Mesenchymal stem cell (in vitro differentiated cells and primary cell): ENCODE measurements at regions not wholly inside any gene's neighbourhood (a gene's known extent, or its start where the extent isn't known, plus 50 kb on each side); places are given as distances from the start of the nearest gene placed in this dataset.

Experiments used
- DNase-seq: peaks from one replicate; pipeline ENCODE4 v3.0.0-alpha.2; 2013
- H2AFZ ChIP-seq: one replicate; pipeline ENCODE4 v1.6.1; 2013; ENCODE audit warnings: low read depth, mild to moderate bottlenecking, control low read depth, inconsistent platforms, low read length, moderate library complexity
- H2AK5ac ChIP-seq: 2 replicates; pipeline ENCODE4 v1.6.1; 2013; ENCODE audit warnings: low read length, moderate library complexity, mild to moderate bottlenecking, inconsistent platforms; ENCODE audit not compliant: severe bottlenecking
- H2BK120ac ChIP-seq: one replicate; pipeline ENCODE4 v1.6.1; 2013; ENCODE audit warnings: low read depth, mild to moderate bottlenecking, inconsistent platforms, low read length, moderate library complexity
- H2BK12ac ChIP-seq, 2 experiments: one replicate each; pipeline ENCODE4 v1.6.1; 2013; ENCODE audit warnings: inconsistent platforms in 2 of 2, low read length in 2 of 2, mild to moderate bottlenecking in 2 of 2, moderate library complexity in 2 of 2, control low read depth in 1 of 2
- H2BK15ac ChIP-seq: one replicate; pipeline ENCODE4 v1.6.1; 2013; ENCODE audit warnings: mild to moderate bottlenecking, low read depth, inconsistent platforms; ENCODE audit not compliant: poor library complexity, severe bottlenecking
- H2BK5ac ChIP-seq: 2 replicates; pipeline ENCODE4 v1.6.1; 2013; ENCODE audit warnings: low read depth, mild to moderate bottlenecking, low read length, control low read depth, inconsistent platforms; ENCODE audit not compliant: poor library complexity, severe bottlenecking
- H3K14ac ChIP-seq, 2 experiments: one replicate each; pipeline ENCODE4 v1.6.1; 2013; ENCODE audit warnings: inconsistent platforms in 2 of 2, low read length in 2 of 2, control low read depth in 1 of 2, mild to moderate bottlenecking in 1 of 2, moderate library complexity in 1 of 2
- H3K18ac ChIP-seq, 2 experiments: one replicate each; pipeline ENCODE4 v1.6.1; 2013; ENCODE audit warnings: inconsistent platforms in 2 of 2, low read length in 2 of 2, control low read depth in 1 of 2, low read depth in 1 of 2, mild to moderate bottlenecking in 1 of 2
- H3K23ac ChIP-seq, 2 experiments: one replicate each; pipeline ENCODE4 v1.6.1; 2013; ENCODE audit warnings: inconsistent platforms in 2 of 2, low read length in 2 of 2, mild to moderate bottlenecking in 2 of 2, moderate library complexity in 2 of 2, control low read depth in 1 of 2
- H3K27ac ChIP-seq: 2 replicates; pipeline ENCODE4 v1.5.1; 2013; ENCODE audit warnings: mild to moderate bottlenecking, moderate library complexity, low read length, control low read depth, inconsistent platforms; ENCODE audit not compliant: poor library complexity, severe bottlenecking
- H3K27me3 ChIP-seq, 2 experiments: 2 replicates each; pipeline versions ENCODE4 v1.6.1 to v1.7.0; 2013; ENCODE audit warnings: low read length in 2 of 2, mild to moderate bottlenecking in 2 of 2, moderate library complexity in 2 of 2, control low read depth in 1 of 2, inconsistent platforms in 1 of 2; ENCODE audit not compliant: control insufficient read depth in 1 of 2, insufficient read depth in 1 of 2
- H3K36me3 ChIP-seq, 2 experiments: 2 replicates each; pipeline versions ENCODE4 v1.6.1 to v1.7.0; 2013; ENCODE audit warnings: low read length in 2 of 2, control low read depth in 1 of 2, inconsistent platforms in 1 of 2, low read depth in 1 of 2, mild to moderate bottlenecking in 1 of 2; ENCODE audit not compliant: insufficient read depth in 2 of 2, control insufficient read depth in 1 of 2
- H3K4ac ChIP-seq, 2 experiments: one replicate each; pipeline ENCODE4 v1.6.1; 2013; ENCODE audit warnings: inconsistent platforms in 2 of 2, low read length in 2 of 2, mild to moderate bottlenecking in 2 of 2, moderate library complexity in 2 of 2, control low read depth in 1 of 2, low read depth in 1 of 2
- H3K4me1 ChIP-seq: 2 replicates; pipeline ENCODE4 v1.6.1; 2013; ENCODE audit warnings: low read depth, low read length, control low read depth; ENCODE audit not compliant: control insufficient read depth, insufficient read depth
- H3K4me2 ChIP-seq: 2 replicates; pipeline ENCODE4 v1.6.1; 2013; ENCODE audit warnings: low read length, mild to moderate bottlenecking, inconsistent platforms; ENCODE audit not compliant: poor library complexity, severe bottlenecking
- H3K4me3 ChIP-seq, 2 experiments: 2 replicates each; pipeline versions ENCODE4 v1.5.1 to v1.7.0; 2013; ENCODE audit warnings: low read length in 2 of 2, mild to moderate bottlenecking in 2 of 2, control low read depth in 1 of 2, low read depth in 1 of 2; ENCODE audit not compliant: insufficient read depth in 1 of 2
- H3K79me1 ChIP-seq: replicated peaks from 2 replicates; pipeline ENCODE4 v1.6.1; 2013; ENCODE audit warnings: mild to moderate bottlenecking, control low read depth, low read length, inconsistent platforms; ENCODE audit not compliant: poor library complexity, severe bottlenecking
- H3K9ac ChIP-seq: 2 replicates; pipeline ENCODE4 v1.7.0; 2013; ENCODE audit warnings: mild to moderate bottlenecking, low read length, moderate library complexity
- H3K9me3 ChIP-seq: 2 replicates; pipeline ENCODE4 v1.7.0; 2013; ENCODE audit warnings: mild to moderate bottlenecking, low read length; ENCODE audit not compliant: control insufficient read depth
- H4K8ac ChIP-seq: one replicate; pipeline ENCODE4 v1.6.1; 2013; ENCODE audit warnings: inconsistent platforms, mild to moderate bottlenecking, low read length, moderate library complexity
- H4K91ac ChIP-seq: one replicate; pipeline ENCODE4 v1.6.1; 2013; ENCODE audit warnings: mild to moderate bottlenecking, low read length, inconsistent platforms
- WGBS: methylation state at CpG from one replicate; pipeline ENCODE4 v1.1.7; 2013; ENCODE audit warnings: mixed read lengths; 5-methylcytosine and 5-hydroxymethylcytosine counted together

GRCh38 chr11:100622404-100622803, 64.7 kb upstream of the ARHGAP42 start:
- peaks cover 14% of the 10 kb centered on the region for H3K9me3 ChIP-seq
- no peak overlapping the region for H3K18ac ChIP-seq
- DNase-seq = no peak
- no peak overlapping the region for H2BK15ac ChIP-seq
- WGBS = 100% methylated on average over 1 of the region's 1 CpG
- no peak overlapping the region for H4K91ac ChIP-seq
- no peak overlapping the region for H4K8ac ChIP-seq
- no peak overlapping the region for H2AFZ ChIP-seq
- no peak overlapping the region for H2BK120ac ChIP-seq
- no peak overlapping the region for H3K4me3 ChIP-seq
- H3K27me3 ChIP-seq = no peaks in the 10 kb centered on the region
- H2BK5ac ChIP-seq = no peak overlapping the region
- no peak overlapping the region for H3K27ac ChIP-seq
- H2BK12ac ChIP-seq = no peak overlapping the region
- H3K79me1 ChIP-seq = no peaks in the 10 kb centered on the region
- H2AK5ac ChIP-seq = no peak overlapping the region
- H3K36me3 ChIP-seq = no peaks in the 10 kb centered on the region
- H3K14ac ChIP-seq = no peak overlapping the region
- no peak overlapping the region for H3K9ac ChIP-seq
- no peak overlapping the region for H3K23ac ChIP-seq
- no peak overlapping the region for H3K4me2 ChIP-seq
- H3K4ac ChIP-seq = no peak overlapping the region
- no peaks in the 10 kb centered on the region for H3K4me1 ChIP-seq

GRCh38 chr11:100624346-100624745, 62.7 kb upstream of the ARHGAP42 start:
- Histone ChIP-seq H3K36me3 (no peaks in the 10 kb centered on the region), H3K27ac (no peak overlapping the region), H4K8ac (no peak overlapping the region), H3K4me2 (no peak overlapping the region), H2BK120ac (no peak overlapping the region), H3K4me3 (no peak overlapping the region), H3K4ac (no peak overlapping the region), H3K79me1 (no peaks in the 10 kb centered on the region), H3K14ac (no peak overlapping the region), H2AK5ac (no peak overlapping the region), H2BK5ac (no peak overlapping the region), H3K4me1 (no peaks in the 10 kb centered on the region), H3K9me3 (peaks cover 14% of the 10 kb centered on the region), H2BK12ac (no peak overlapping the region), H3K18ac (no peak overlapping the region), H2AFZ (no peak overlapping the region), H3K9ac (no peak overlapping the region), H4K91ac (no peak overlapping the region), H2BK15ac (no peak overlapping the region), H3K23ac (no peak overlapping the region), H3K27me3 (no peaks in the 10 kb centered on the region)
- no peak for DNase-seq
- WGBS = 59% methylated on average over 2 of the region's 2 CpGs

- WGBS = 68% methylated on average over 3 of the region's 4 CpGs
- H3K4me2 ChIP-seq = no peak overlapping the region
- no peak for DNase-seq
These were observed 62.0 kb upstream of the ARHGAP42 start for GRCh38 chr11:100625041-100625440.

GRCh38 chr11:100629671-100630070, 57.4 kb upstream of the ARHGAP42 start:
- no peak overlapping the region for H3K4ac ChIP-seq
- H3K9me3 ChIP-seq = no peaks in the 10 kb centered on the region
- H2BK12ac ChIP-seq = no peak overlapping the region
- peaks cover 2% of the 10 kb centered on the region for H3K4me1 ChIP-seq
- no peaks in the 10 kb centered on the region for H3K36me3 ChIP-seq
- H2AFZ ChIP-seq = no peak overlapping the region
- H2BK120ac ChIP-seq = no peak overlapping the region
- no peak overlapping the region for H3K9ac ChIP-seq
- no peaks in the 10 kb centered on the region for H3K79me1 ChIP-seq
- H3K14ac ChIP-seq = no peak overlapping the region
- DNase-seq = peak; percentile 61
- H3K27ac ChIP-seq = no peak overlapping the region
- H2BK15ac ChIP-seq = no peak overlapping the region
- WGBS = 29% methylated on average over 1 of the region's 1 CpG
- H3K23ac ChIP-seq = no peak overlapping the region
- H4K91ac ChIP-seq = no peak overlapping the region
- no peak overlapping the region for H2AK5ac ChIP-seq
- no peaks in the 10 kb centered on the region for H3K27me3 ChIP-seq
- no peak overlapping the region for H3K18ac ChIP-seq
- H3K4me2 ChIP-seq = no peak overlapping the region
- no peak overlapping the region for H3K4me3 ChIP-seq
- H2BK5ac ChIP-seq = no peak overlapping the region
- no peak overlapping the region for H4K8ac ChIP-seq

More at GRCh38 chr11:100625041-100625440, 62.0 kb upstream of the ARHGAP42 start:
- Histone ChIP-seq H4K8ac (no peak overlapping the region), H3K4me3 (no peak overlapping the region), H2BK5ac (no peak overlapping the region), H3K9ac (no peak overlapping the region), H2AK5ac (no peak overlapping the region), H3K14ac (peak overlapping the region in 1 of 2 experiments; percentile 55), H3K23ac (no peak overlapping the region), H3K36me3 (no peaks in the 10 kb centered on the region), H2BK15ac (no peak overlapping the region), H4K91ac (no peak overlapping the region), H2BK12ac (no peak overlapping the region), H3K4ac (no peak overlapping the region), H2BK120ac (no peak overlapping the region), H3K79me1 (no peaks in the 10 kb centered on the region), H3K18ac (no peak overlapping the region), H2AFZ (no peak overlapping the region), H3K4me1 (no peaks in the 10 kb centered on the region), H3K9me3 (peaks cover 14% of the 10 kb centered on the region), H3K27ac (no peak overlapping the region), H3K27me3 (no peaks in the 10 kb centered on the region)
